Epithelial cell of esophagus (primary cell): ENCODE measurements at regions not wholly inside any gene's neighbourhood (a gene's known extent, or its start where the extent isn't known, plus 50 kb on each side); places are given as distances from the start of the nearest gene placed in this dataset.

Source experiments
- DNase-seq: peaks from one replicate; pipeline ENCODE4 v3.0.0; 2010; ENCODE audit warnings: low read depth
- H3K4me3 ChIP-seq: 2 replicates; pipeline ENCODE4 v1.5.1; 2011; ENCODE audit warnings: mild to moderate bottlenecking, low read length, control low read depth
- TF ChIP-seq, protein P1 (sequence below): IDR thresholded peaks from 2 replicates; pipeline ENCODE4 v1.5.1; 2011; ENCODE audit warnings: low read depth, mild to moderate bottlenecking, low read length, control low read depth, inconsistent platforms; ENCODE audit not compliant: insufficient read depth; ENCODE audit errors: missing control alignments

- no peak overlapping the region for H3K4me3 ChIP-seq
- no peak for DNase-seq
- TF ChIP-seq, protein P1, sequence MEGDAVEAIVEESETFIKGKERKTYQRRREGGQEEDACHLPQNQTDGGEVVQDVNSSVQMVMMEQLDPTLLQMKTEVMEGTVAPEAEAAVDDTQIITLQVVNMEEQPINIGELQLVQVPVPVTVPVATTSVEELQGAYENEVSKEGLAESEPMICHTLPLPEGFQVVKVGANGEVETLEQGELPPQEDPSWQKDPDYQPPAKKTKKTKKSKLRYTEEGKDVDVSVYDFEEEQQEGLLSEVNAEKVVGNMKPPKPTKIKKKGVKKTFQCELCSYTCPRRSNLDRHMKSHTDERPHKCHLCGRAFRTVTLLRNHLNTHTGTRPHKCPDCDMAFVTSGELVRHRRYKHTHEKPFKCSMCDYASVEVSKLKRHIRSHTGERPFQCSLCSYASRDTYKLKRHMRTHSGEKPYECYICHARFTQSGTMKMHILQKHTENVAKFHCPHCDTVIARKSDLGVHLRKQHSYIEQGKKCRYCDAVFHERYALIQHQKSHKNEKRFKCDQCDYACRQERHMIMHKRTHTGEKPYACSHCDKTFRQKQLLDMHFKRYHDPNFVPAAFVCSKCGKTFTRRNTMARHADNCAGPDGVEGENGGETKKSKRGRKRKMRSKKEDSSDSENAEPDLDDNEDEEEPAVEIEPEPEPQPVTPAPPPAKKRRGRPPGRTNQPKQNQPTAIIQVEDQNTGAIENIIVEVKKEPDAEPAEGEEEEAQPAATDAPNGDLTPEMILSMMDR, result no peak
Observed at GRCh38 chr11:115670538-115671205, 166.5 kb upstream of the CADM1 start.

- no peak overlapping the region for H3K4me3 ChIP-seq
- TF ChIP-seq, protein P1, result no peak
Observed at GRCh38 chr11:115665958-115666357, 161.7 kb upstream of the CADM1 start.

DNA sequence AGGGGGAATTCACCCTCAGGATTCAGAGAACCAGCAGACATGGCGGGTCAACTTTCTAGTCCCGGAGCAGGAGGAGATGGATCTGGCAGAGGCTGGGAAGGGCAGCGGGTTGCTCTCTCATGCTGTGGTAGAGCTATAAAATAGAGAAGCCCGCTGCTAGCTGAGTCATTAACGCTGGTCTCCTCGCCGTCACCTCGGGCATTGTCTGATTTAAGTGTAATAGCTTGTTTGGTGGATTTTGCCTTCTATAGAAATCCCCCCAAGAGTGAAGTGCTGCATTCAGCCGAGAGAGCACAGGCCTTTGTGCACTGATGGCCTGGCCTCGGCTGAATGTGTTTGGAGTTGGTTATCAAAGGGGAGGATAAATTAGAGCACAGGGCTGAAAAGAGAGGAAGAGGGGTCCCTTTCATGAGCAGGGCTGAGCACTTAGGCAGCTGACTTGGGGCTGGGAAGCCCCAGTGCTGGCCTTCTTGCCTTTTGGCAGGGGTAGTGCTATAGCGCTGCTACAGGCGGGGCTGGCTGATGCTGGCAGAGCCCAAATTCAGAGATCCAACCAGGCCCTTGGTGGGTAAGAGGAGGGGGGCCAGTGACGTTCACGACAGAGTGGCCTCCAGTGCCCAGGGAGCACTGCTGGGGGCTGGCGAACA lies 161.1 kb upstream of the CADM1 start:
- TF ChIP-seq, protein P1, result no peak
- no peak overlapping the region for H3K4me3 ChIP-seq
- no peak for DNase-seq

More at GRCh38 chr11:115665958-115666357, 161.7 kb upstream of the CADM1 start:
- no peak for DNase-seq

DNA sequence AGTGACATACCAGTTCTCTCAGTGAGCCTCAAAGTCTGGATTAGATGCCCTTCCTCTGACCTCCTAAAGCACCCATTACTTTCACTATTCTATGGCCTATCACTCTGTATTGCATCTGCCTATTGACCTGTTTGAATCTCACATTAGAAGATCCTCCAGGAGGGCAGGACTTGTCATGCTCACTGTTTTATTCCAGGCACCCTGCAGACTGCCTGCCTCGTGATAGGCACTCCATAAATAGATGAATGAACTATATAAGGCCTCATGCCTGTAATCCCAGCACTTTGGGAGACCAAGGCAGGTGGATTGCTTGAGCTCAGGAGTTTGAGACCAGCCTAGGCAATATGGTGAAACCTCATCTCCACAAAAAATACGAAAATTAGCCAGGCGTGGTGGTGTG lies 160.1 kb upstream of the CADM1 start:
- DNase-seq, result no peak
- no peak overlapping the region for H3K4me3 ChIP-seq
- TF ChIP-seq, protein P1, result no peak

GRCh38 chr11:115663790-115664189 lies 159.6 kb upstream of the CADM1 start:
- no peak for DNase-seq
- TF ChIP-seq, protein P1, result no peak
- no peak overlapping the region for H3K4me3 ChIP-seq

- TF ChIP-seq, protein P1, result no peak
- DNase-seq, result no peak
- no peak overlapping the region for H3K4me3 ChIP-seq
Observed at GRCh38 chr11:115660030-115660805, 156.0 kb upstream of the CADM1 start.
